PC-9 (cell line): ENCODE measurements at regions not wholly inside any gene's neighbourhood (a gene's known extent, or its start where the extent isn't known, plus 50 kb on each side); places are given as distances from the start of the nearest gene placed in this dataset.

Experiments used
- BruUV-seq: library from RNA; stranded (reverse); fragments of 400-500 nt; replicated peaks from 2 replicates; lab custom pipeline; 2021; lab: Mats Ljungman, UMichigan
- CTCF ChIA-PET: fragments of 300-600 bp; sonication (Branson Sonifier 250); formaldehyde crosslinking; loops from one replicate; lab custom pipeline; 2022; ENCODE audit warnings: antibody characterized with exemption; lab: Charles Lee
- POLR2A ChIA-PET: fragments of 300-600 bp; sonication (Branson Sonifier 250); formaldehyde crosslinking; loops from one replicate; lab custom pipeline; 2022; ENCODE audit warnings: antibody characterized with exemption; ENCODE audit not compliant: unreplicated experiment; lab: Charles Lee
- DNase-seq, 2 experiments: peaks; one replicate each; pipeline versions ENCODE4 v3.0.0 to v3.0.0-alpha.2; 2015 to 2022; ENCODE audit warnings: mixed read lengths in 1 of 2
- H2AFZ ChIP-seq: fragments of 200-600 bp; sonication (generic); 2 replicates; pipeline ENCODE4 v1.8.1; 2017; ENCODE audit warnings: antibody characterized with exemption
- H3F3A ChIP-seq: fragments of 200-600 bp; sonication (generic); 2 replicates; pipeline ENCODE4 v1.8.1; 2017; ENCODE audit warnings: antibody characterized with exemption, mild to moderate bottlenecking, low read depth; ENCODE audit not compliant: insufficient read depth
- H3K27ac ChIP-seq: fragments of 200-600 bp; sonication (generic); 2 replicates; pipeline ENCODE4 v1.6.1; 2016; ENCODE audit warnings: mixed run types
- H3K27me3 ChIP-seq: fragments of 200-600 bp; sonication (generic); 2 replicates; pipeline ENCODE4 v1.6.1; 2016; ENCODE audit warnings: low read depth, mixed run types; ENCODE audit not compliant: insufficient read depth
- H3K36me3 ChIP-seq: fragments of 200-600 bp; sonication (generic); 2 replicates; pipeline ENCODE4 v1.6.1; 2016; ENCODE audit warnings: low read depth, mixed run types
- H3K4me1 ChIP-seq: fragments of 200-600 bp; sonication (generic); replicated peaks from 2 replicates; pipeline ENCODE4 v1.6.1; 2016; ENCODE audit warnings: mixed run types; ENCODE audit not compliant: insufficient read depth
- H3K4me2 ChIP-seq: fragments of 200-600 bp; sonication (generic); 2 replicates; pipeline ENCODE4 v1.6.1; 2017; ENCODE audit warnings: mixed run types
- H3K4me3 ChIP-seq: fragments of 200-600 bp; sonication (generic); 2 replicates; pipeline ENCODE4 v1.6.1; 2016; ENCODE audit warnings: mixed run types
- H3K79me2 ChIP-seq: fragments of 200-600 bp; sonication (generic); 2 replicates; pipeline ENCODE4 v1.6.1; 2017; ENCODE audit warnings: low read depth, mixed run types
- H3K9me2 ChIP-seq: fragments of 200-600 bp; sonication (generic); 2 replicates; pipeline ENCODE4 v1.8.1; 2017; ENCODE audit warnings: mild to moderate bottlenecking; ENCODE audit not compliant: insufficient read depth
- H3K9me3 ChIP-seq: fragments of 200-600 bp; sonication (generic); 2 replicates; pipeline ENCODE4 v1.8.1; 2016; ENCODE audit warnings: low read depth; ENCODE audit not compliant: insufficient read depth
- H4K20me1 ChIP-seq: fragments of 200-600 bp; sonication (generic); 2 replicates; pipeline ENCODE4 v1.8.1; 2017; ENCODE audit not compliant: insufficient read depth
- EZH2 ChIP-seq: fragments of 200-600 bp; sonication (generic); IDR thresholded peaks from 2 replicates; pipeline ENCODE4 v1.8.0; 2017; ENCODE audit warnings: antibody characterized with exemption, low read depth
- intact Hi-C: fragments of 100-400 bp; cut with micrococcal nuclease; formaldehyde crosslinking; loops from one replicate; pipeline ENCODE4 v1.10.0; 2022; ENCODE audit not compliant: unreplicated experiment
- TF ChIP-seq, protein P1 (sequence below): fragments of 200-600 bp; sonication (generic); conservative IDR thresholded peaks from 2 replicates; pipeline ENCODE4 v1.6.1; 2017; ENCODE audit warnings: mixed run types, antibody characterized with exemption, mild to moderate bottlenecking, moderate library complexity

DNA sequence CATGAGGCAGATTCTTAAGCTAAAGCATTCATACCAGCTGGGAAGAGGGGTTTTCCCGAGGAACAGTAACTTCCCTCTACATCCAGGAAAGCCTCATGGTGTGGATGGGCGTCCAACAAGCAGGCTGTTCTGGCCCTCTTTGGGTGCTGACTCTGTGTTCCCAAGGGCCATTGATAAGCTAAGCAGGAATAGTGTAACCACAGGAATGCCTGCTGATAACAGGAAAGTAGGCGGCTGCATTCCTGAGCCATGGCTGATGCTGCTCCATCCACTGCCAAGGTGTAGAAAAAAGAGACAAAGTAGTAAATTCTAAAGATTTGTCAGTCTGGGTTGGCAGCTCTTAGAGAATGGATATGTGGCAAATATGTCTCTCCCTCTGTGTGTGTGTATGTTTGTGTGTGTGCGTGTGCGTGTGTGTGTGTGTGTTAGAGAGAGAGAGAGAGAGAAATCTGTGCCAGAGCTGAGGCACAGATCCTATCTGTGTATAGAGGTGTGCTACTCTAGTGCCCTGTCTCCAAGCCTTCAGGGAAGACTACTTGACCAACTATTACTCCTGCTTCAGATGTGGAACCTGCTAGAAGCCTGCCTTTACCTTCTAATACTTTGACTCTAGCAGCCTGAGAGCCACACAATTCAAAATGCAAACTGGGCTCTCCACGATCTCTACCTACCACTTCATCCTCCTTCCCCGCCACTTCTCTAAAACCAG lies 353.1 kb upstream of the NR3C2 start:
- H3K36me3 ChIP-seq = no peaks in the 10 kb centered on the region
- no peak overlapping the region for H3K4me3 ChIP-seq
- TF ChIP-seq, protein P1, sequence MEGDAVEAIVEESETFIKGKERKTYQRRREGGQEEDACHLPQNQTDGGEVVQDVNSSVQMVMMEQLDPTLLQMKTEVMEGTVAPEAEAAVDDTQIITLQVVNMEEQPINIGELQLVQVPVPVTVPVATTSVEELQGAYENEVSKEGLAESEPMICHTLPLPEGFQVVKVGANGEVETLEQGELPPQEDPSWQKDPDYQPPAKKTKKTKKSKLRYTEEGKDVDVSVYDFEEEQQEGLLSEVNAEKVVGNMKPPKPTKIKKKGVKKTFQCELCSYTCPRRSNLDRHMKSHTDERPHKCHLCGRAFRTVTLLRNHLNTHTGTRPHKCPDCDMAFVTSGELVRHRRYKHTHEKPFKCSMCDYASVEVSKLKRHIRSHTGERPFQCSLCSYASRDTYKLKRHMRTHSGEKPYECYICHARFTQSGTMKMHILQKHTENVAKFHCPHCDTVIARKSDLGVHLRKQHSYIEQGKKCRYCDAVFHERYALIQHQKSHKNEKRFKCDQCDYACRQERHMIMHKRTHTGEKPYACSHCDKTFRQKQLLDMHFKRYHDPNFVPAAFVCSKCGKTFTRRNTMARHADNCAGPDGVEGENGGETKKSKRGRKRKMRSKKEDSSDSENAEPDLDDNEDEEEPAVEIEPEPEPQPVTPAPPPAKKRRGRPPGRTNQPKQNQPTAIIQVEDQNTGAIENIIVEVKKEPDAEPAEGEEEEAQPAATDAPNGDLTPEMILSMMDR = no peak
- TF ChIP-seq EZH2 = no peak
- DNase-seq = peak; percentile 53 to 59
- H3K27me3 ChIP-seq = no peaks in the 10 kb centered on the region
- no peak overlapping the region for H3K4me2 ChIP-seq
- H2AFZ ChIP-seq = no peak overlapping the region
- BruUV-seq = no TSS peak
- 0 out of 2 replicates have a peak, but pooled peaks cover 3% of the 10 kb centered on the region for H3K9me3 ChIP-seq
- no peaks in the 10 kb centered on the region for H3K9me2 ChIP-seq
- intact Hi-C loops = no loop called here
- no peaks in the 10 kb centered on the region for H3F3A ChIP-seq
- H3K79me2 ChIP-seq = no peaks in the 10 kb centered on the region
- POLR2A ChIA-PET = interaction anchor here (0.6 kb wide), 1 partner anchor 168 kb away, joined by 5 read pairs; no protein-coding TSS in a partner anchor
- no peak overlapping the region for H3K27ac ChIP-seq
- CTCF ChIA-PET = no interaction called here
- peaks cover 12% of the 10 kb centered on the region for H3K4me1 ChIP-seq
- H4K20me1 ChIP-seq = no peaks in the 10 kb centered on the region

DNA sequence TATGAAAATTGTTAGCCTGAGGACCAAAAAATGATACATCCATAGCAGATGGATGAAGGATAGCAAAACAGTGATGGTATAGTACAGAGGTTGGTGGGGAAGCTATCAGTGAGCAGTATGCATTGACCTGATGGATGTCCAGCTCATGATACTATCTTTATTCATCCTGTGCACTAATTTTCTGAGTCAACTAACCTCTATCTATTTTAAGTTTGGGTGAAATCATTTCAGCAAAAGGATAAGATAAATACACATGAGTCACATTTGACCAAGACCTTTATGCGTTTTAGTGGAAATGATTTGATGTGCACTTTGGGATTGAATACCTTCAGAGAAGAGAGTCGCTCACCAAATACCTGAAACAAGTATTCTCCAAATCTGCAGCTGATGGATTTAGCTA lies 351.0 kb upstream of the NR3C2 start:
- Histone ChIP-seq H3K79me2 (no peaks in the 10 kb centered on the region), H4K20me1 (no peaks in the 10 kb centered on the region), H3K4me2 (no peak overlapping the region), H3K36me3 (no peaks in the 10 kb centered on the region), H2AFZ (no peak overlapping the region), H3K4me1 (peaks cover 18% of the 10 kb centered on the region), H3F3A (no peaks in the 10 kb centered on the region), H3K9me2 (no peaks in the 10 kb centered on the region), H3K4me3 (no peak overlapping the region), H3K27ac (no peak overlapping the region), H3K9me3 (0 out of 2 replicates have a peak, but pooled peaks cover 3% of the 10 kb centered on the region), H3K27me3 (no peaks in the 10 kb centered on the region)
- intact Hi-C loops = no loop called here
- BruUV-seq = no TSS peak
- POLR2A ChIA-PET = no interaction called here
- no peak for DNase-seq
- CTCF ChIA-PET = no interaction called here
- TF ChIP-seq, protein P1 = no peak
- no peak for TF ChIP-seq EZH2

DNA sequence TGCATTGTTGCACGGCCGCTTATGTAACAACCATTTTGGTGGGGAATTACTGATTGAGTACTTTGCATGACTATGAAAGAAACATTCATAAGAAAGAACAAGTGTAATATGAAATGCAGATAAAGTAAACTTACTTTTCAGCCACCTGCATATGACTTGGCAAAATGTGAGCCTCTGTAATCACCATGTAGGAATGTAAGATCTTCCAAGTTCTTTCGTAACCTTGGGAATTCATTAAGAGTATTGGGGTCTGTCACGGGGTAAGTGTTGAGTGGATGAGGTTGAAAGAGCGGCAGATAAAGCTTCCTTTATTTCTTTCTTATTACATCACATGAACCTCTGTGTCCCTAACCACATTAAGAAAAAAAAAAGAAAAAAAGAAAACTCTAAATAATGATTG lies 348.5 kb upstream of the NR3C2 start:
- TF ChIP-seq, protein P1 = no peak
- TF ChIP-seq EZH2 = no peak
- POLR2A ChIA-PET = no interaction called here
- Histone ChIP-seq H3K79me2 (no peaks in the 10 kb centered on the region), H3K4me1 (peaks cover 27% of the 10 kb centered on the region), H3K36me3 (no peaks in the 10 kb centered on the region), H4K20me1 (no peaks in the 10 kb centered on the region), H3K27ac (peak overlapping the region; percentile 81), H3K4me3 (no peak overlapping the region), H3F3A (0 out of 2 replicates have a peak, but pooled peaks cover 4% of the 10 kb centered on the region), H3K9me3 (no peaks in the 10 kb centered on the region), H3K4me2 (no peak overlapping the region), H2AFZ (peak overlapping the region; percentile 9; the same call in 1 of the 2 replicates), H3K9me2 (no peaks in the 10 kb centered on the region), H3K27me3 (no peaks in the 10 kb centered on the region)
- intact Hi-C loops = loop anchor here (1.0 to 2.0 kb wide), 2 partner anchors 8 to 348 kb away; partner anchors contain the start of gene NR3C2
- peak in 1 of 2 experiments; percentile 64 for DNase-seq
- BruUV-seq = no TSS peak
- CTCF ChIA-PET = no interaction called here
